Small intestine (tissue), 7 donors: ENCODE measurements at regions not wholly inside any gene's neighbourhood (a gene's known extent, or its start where the extent isn't known, plus 50 kb on each side); places are given as distances from the start of the nearest gene placed in this dataset.

Experiments used
- DNase-seq, 2 donors: peaks; one replicate each; pipeline versions ENCODE4 v3.0.0 to v3.0.0-alpha.2; 2013
- FAIRE-seq: peaks from 2 replicates; lab custom pipeline; 2012; peaks lifted over from hg19 to GRCh38; lab: Jason Lieb, UNC
- H3K27ac ChIP-seq, 3 donors: one replicate each; pipeline ENCODE4 v1.5.1; 2013; ENCODE audit warnings: low read length in 2 of 3, mild to moderate bottlenecking in 2 of 3, control low read depth in 1 of 3, inconsistent platforms in 1 of 3, low read depth in 1 of 3, moderate library complexity in 1 of 3
- H3K27me3 ChIP-seq, 3 donors: one replicate each; pipeline ENCODE4 v1.6.1; 2013; ENCODE audit warnings: low read length in 3 of 3, inconsistent platforms in 1 of 3; ENCODE audit not compliant: control insufficient read depth in 3 of 3, insufficient read depth in 3 of 3
- H3K36me3 ChIP-seq, 3 donors: one replicate each; pipeline ENCODE4 v1.6.1; 2013; ENCODE audit warnings: low read length in 3 of 3, inconsistent platforms in 1 of 3, low read depth in 1 of 3, mild to moderate bottlenecking in 1 of 3, moderate library complexity in 1 of 3; ENCODE audit not compliant: control insufficient read depth in 3 of 3, insufficient read depth in 2 of 3
- H3K4me1 ChIP-seq, 3 donors: one replicate each; pipeline ENCODE4 v1.6.1; 2013; ENCODE audit warnings: low read length in 2 of 3, inconsistent platforms in 1 of 3, low read depth in 1 of 3, mild to moderate bottlenecking in 1 of 3, moderate library complexity in 1 of 3; ENCODE audit not compliant: control insufficient read depth in 3 of 3, insufficient read depth in 2 of 3
- H3K4me3 ChIP-seq, 3 donors: one replicate each; pipeline ENCODE4 v1.5.1; 2013; ENCODE audit warnings: low read length in 3 of 3, control low read depth in 1 of 3, inconsistent platforms in 1 of 3, low read depth in 1 of 3, mild to moderate bottlenecking in 1 of 3, moderate library complexity in 1 of 3
- H3K9me3 ChIP-seq, 2 donors: one replicate each; pipeline ENCODE4 v1.6.1; 2013; ENCODE audit warnings: low read depth in 1 of 2, low read length in 1 of 2; ENCODE audit not compliant: control insufficient read depth in 2 of 2, insufficient read depth in 1 of 2
- WGBS, 3 donors: extraction: QIAGEN DNeasy Blood & Tissue Kit; methylation state at CpG; one replicate each; pipeline ENCODE4 v1.1.7; 2013; 5-methylcytosine and 5-hydroxymethylcytosine counted together
- donor health status: healthy with polysubstance abuse.
- donor health status: control.
- donor health status: control.
- donor health status: Bipolar disorder and iron deficiency.
- donor health status: healthy.

DNA sequence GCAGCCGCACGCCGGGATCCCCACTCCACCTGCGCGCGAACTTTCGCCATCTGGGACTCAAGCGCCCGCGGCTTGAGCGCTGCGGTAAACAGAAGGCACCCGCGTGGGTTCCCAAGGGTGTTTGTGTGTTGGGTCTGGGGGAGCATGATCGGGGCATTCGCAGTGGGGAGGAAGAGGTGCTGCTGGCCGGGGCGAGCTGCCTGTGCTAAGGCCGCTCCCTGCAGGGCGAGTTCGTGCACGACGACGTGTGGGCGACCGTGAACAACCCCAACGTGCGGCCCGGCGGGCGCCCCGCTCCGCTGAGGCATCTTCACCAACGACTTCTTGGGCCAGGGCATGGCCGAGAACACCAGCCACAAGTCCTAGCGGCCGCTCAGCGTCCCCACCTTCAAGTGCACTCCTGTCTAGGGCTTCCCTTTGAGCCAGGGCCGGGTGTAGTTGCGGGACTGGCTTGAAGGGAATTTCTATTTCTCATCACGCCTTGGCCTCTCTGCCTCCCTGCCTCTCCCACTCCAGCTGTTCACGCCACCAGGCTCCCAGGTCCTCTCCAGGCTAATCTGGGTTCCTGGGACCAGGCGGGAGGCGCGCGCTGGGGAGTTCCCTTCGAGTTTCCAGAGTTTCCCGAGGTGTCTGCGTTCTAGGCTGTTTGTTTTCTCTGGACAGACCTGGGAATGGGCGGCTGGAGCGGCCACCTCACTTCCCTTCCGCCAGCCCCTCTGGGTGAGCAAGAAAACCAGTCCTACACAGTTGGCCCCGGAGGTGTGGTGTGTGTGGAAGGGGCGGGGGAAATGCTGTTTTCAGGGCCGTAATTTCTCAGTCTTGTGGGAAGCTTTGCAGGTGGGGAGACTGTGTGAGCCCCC, 417.8 kb upstream of the TMTC1 start:
- whole genome bisulfite sequencing, 3 donors = 30 to 53% (median 48%) methylated on average over 42 to 53 of the region's 55 CpGs
- peak overlapping the region in 1 of 3 donors; percentile 40 for H3K4me3 ChIP-seq
- no peaks in the 10 kb centered on the region for H3K36me3 ChIP-seq
- peaks cover 0 to 12% (median 7%) of the 10 kb centered on the region in 3 donors for H3K27me3 ChIP-seq
- FAIRE-seq (no peak), DNase-seq (peak in 1 of 2 donors; percentile 14)
- H3K9me3 ChIP-seq = no peaks in the 10 kb centered on the region
- H3K4me1 ChIP-seq = peaks cover 0 to 23% (median 0%) of the 10 kb centered on the region in 3 donors
- H3K27ac ChIP-seq = no peak overlapping the region

DNA sequence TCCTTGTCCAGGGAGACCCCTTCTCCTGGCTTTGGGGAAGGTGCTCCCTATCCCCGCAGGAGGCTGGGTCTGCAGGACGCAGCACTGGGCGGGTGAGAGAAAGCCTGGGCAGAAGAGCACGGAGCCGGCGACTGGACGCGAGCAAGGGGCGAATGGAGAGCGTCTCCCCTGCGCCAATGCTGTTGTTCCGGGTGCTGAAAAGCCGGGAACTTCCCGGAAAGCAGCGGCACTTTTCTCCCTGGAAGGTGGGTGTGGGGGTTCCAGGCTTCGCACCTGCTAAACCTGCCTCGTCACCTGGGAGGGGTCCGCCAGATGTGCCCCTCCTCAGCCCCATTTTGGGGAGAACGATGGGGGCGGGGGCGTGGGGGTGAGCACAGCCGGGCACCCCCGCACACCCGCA, 417.1 kb upstream of the TMTC1 start:
- peak in 1 of 2 donors; percentile 32 for DNase-seq
- WGBS, 3 donors = 5 to 24% (median 12%) methylated on average over 18 to 23 of the region's 24 CpGs
- peaks cover 0 to 12% (median 7%) of the 10 kb centered on the region in 3 donors for H3K27me3 ChIP-seq
- H3K4me1 ChIP-seq = peaks cover 0 to 23% (median 0%) of the 10 kb centered on the region in 3 donors
- no peak for FAIRE-seq
- no peaks in the 10 kb centered on the region for H3K36me3 ChIP-seq
- no peaks in the 10 kb centered on the region for H3K9me3 ChIP-seq
- H3K4me3 ChIP-seq = peak overlapping the region in 1 of 3 donors; percentile 40
- no peak overlapping the region for H3K27ac ChIP-seq

DNA sequence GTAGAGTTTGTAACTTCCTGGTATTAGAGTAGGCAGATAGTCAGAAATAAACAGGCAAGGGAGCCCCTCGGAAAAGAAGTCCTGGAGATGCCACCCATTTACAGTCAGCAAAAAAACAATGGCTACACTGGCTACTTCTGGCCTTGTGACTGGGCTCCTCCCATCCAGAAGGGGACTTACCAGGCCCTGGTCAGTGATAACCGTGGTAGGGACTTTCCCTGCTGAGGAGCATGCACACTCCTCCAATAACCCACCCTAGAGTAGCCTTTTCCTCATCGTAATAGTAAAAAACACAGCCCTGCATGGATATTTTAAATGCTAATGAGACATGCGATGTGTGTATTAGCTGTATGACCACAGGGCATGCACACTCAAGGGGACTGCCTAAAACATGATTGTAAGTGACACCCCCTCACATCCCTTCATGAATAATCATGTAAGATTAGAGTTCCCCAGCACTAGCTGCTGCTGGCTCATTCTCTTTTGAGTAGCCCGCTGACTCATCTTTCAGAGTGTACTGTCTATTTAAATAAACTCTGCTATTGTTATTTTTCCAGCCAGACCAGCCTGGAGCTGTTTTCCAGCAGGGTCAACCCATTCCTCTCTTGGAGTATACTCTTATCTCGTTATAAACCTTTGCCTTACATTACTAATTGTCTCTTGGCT, 413.8 kb upstream of the TMTC1 start:
- 64 to 73% (median 72%) methylated on average over 6 of the region's 6 CpGs for WGBS, 3 donors
- Histone ChIP-seq H3K27me3 (peaks cover 0 to 12% (median 7%) of the 10 kb centered on the region in 3 donors), H3K4me3 (no peak overlapping the region), H3K4me1 (peaks cover 0 to 11% (median 0%) of the 10 kb centered on the region in 3 donors), H3K27ac (no peak overlapping the region), H3K36me3 (no peaks in the 10 kb centered on the region), H3K9me3 (no peaks in the 10 kb centered on the region)
- DNase-seq (no peak), FAIRE-seq (no peak)

DNA sequence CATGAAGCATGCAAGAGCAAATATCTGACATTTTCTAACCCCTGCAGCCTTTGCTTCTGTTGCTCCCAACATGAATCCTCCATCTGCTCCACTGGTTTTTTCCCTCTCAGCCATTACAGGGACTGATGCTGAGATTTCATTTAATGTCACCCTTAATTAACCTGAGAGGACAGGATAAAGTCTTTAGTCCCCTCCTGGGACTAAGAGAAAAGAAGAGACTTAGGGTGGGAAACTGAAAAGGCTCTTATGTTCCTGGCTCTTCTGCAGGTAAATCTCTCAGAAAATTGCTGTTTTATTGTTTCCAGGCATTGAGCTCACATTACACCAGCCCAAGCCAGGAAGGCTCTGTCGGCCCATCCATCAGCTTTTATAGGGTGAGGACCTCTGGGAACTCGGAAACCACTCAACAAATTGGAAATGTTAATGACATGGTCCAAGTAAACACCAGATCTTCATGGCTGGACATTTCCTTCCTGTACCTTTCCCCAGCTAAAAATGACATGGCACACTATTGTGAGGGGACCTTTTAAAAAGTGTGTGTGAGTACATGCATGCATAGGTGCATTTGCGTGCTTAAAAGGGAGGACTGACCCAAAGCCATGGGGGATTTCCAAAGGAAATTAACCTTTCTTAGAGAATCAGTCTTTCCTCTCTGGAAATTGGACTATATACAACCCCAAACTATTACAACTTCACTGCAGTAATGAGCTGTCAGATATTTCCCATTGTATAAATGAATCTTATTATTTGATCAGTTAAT, 408.1 kb upstream of the TMTC1 start:
- FAIRE-seq = no peak
- H3K4me3 ChIP-seq = no peak overlapping the region
- WGBS, 3 donors = 64 to 78% (median 70%) methylated on average over 3 of the region's 3 CpGs

DNA sequence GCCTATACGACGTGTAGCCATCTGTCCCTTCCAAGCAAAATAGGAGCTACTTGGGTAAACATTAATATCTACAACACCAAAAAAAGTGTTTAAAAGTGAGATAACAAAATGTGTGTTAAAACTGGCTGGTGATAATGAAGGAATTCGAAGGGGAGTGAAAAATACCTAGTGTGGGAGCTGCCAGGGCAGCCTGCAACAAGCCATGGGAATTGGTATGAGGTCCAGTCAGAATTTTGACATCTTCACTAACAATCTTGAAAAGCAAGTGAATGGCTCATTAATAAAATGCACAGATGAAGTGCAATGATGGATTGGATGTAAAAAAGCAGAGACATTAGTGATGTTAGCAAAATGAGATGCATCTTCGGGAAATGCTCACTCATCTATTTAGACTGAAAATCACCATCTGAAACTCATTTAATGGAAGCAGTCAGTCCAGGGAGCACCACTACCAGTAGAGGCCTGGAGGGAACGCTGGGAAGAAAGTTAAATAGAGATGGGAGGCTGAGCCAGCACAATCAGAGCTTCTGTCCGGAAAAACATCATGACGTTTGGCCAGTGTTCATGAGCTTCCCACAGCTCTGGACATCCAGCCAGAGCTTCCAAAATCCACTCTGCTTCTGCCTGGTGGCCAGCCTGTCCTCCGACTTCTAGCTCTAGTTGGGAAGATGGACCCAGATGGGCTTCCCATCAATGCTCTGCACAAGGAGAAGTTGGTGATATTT, 405.0 kb upstream of the TMTC1 start:
- no peaks in the 10 kb centered on the region for H3K4me1 ChIP-seq
- no peak overlapping the region for H3K4me3 ChIP-seq
- H3K9me3 ChIP-seq = no peaks in the 10 kb centered on the region
- no peaks in the 10 kb centered on the region for H3K27me3 ChIP-seq
- FAIRE-seq (no peak), DNase-seq (no peak)
- no peak overlapping the region for H3K27ac ChIP-seq
- H3K36me3 ChIP-seq = no peaks in the 10 kb centered on the region
- 43 to 54% (median 53%) methylated on average over 8 of the region's 8 CpGs for WGBS, 3 donors

More for the DNA sequence above, 408.1 kb upstream of the TMTC1 start:
- Histone ChIP-seq H3K4me1 (no peaks in the 10 kb centered on the region), H3K27ac (no peak overlapping the region), H3K36me3 (no peaks in the 10 kb centered on the region), H3K9me3 (no peaks in the 10 kb centered on the region), H3K27me3 (no peaks in the 10 kb centered on the region)
- DNase-seq = no peak

DNA sequence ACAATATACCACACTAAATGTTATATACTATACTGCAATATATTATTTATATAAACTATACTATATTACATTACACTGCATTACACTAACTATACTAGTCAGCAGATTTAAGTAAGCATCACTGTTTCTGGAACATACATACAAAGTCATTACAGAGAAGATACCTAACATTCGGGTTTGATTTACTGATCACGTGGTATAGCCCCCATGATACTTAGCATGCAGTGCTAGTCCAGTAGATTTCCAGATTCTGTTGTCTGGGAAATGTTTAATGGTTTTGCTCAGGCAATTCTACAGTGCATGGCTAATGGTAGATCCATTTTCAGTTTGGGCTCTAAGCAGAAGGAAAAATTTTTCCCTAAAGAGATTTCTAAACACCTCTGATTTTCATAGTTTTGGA, 403.7 kb upstream of the TMTC1 start:
- 29 to 55% (median 39%) methylated on average over 2 of the region's 2 CpGs for WGBS, 3 donors
- Histone ChIP-seq H3K4me1 (no peaks in the 10 kb centered on the region), H3K4me3 (no peak overlapping the region), H3K9me3 (peaks cover 0 to 7% of the 10 kb centered on the region in 2 donors), H3K27me3 (no peaks in the 10 kb centered on the region), H3K36me3 (no peaks in the 10 kb centered on the region), H3K27ac (no peak overlapping the region)
- FAIRE-seq (no peak), DNase-seq (no peak)

DNA sequence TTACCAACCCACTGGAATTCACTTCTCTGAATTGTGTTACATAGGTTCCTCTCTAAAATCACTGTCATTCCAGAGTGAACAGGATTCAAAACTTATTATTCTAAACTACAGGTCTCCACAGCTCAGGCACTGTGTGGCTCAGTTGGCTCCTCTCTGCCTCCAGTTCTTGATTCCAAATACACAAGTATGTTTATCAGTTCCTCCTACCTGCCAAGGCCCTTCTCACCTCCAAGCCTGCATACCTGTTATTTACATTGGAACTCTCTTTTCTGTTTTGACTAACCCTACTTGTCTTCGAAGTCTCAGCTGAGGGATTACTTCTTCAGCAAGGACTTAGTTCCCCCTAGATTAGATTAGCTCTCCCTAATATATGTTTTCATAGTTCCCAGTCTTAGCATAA, 397.6 kb upstream of the TMTC1 start:
- no peaks in the 10 kb centered on the region for H3K4me1 ChIP-seq
- 18 to 49% (median 26%) methylated on average over 1 of the region's 1 CpG for WGBS, 3 donors
- no peak for DNase-seq
- no peak for FAIRE-seq
- no peaks in the 10 kb centered on the region for H3K36me3 ChIP-seq
- no peaks in the 10 kb centered on the region for H3K27me3 ChIP-seq
- peaks cover 0 to 7% of the 10 kb centered on the region in 2 donors for H3K9me3 ChIP-seq
- H3K4me3 ChIP-seq = no peak overlapping the region
- H3K27ac ChIP-seq = no peak overlapping the region

DNA sequence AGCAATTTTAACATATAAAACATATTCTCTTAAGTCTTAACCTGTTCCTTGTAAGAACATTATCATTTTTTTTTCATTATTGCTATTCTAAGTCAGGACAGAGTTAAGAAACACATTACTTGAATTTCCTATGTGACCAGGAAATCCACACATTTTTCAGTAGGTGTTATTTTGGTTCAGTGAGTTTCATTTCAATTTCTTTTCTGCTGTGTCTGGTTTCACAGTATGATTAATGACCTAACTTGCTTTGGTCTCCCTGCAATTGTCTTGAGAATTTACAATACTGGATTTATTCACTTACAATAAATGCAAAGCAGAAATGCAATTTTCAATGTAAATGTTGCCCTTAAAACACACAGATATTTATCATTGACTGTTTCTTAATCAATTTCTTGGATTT, 396.9 kb upstream of the TMTC1 start:
- FAIRE-seq = no peak
- H3K36me3 ChIP-seq = no peaks in the 10 kb centered on the region
- no peaks in the 10 kb centered on the region for H3K4me1 ChIP-seq
- H3K27me3 ChIP-seq = no peaks in the 10 kb centered on the region
- peaks cover 0 to 7% of the 10 kb centered on the region in 2 donors for H3K9me3 ChIP-seq
- no peak for DNase-seq
- no peak overlapping the region for H3K4me3 ChIP-seq
- no peak overlapping the region for H3K27ac ChIP-seq
